ENCODE measurements at regions not wholly inside any gene's neighbourhood (a gene's known extent, or its start where the extent isn't known, plus 50 kb on each side); places are given as distances from the start of the nearest gene placed in this dataset.

DNA sequence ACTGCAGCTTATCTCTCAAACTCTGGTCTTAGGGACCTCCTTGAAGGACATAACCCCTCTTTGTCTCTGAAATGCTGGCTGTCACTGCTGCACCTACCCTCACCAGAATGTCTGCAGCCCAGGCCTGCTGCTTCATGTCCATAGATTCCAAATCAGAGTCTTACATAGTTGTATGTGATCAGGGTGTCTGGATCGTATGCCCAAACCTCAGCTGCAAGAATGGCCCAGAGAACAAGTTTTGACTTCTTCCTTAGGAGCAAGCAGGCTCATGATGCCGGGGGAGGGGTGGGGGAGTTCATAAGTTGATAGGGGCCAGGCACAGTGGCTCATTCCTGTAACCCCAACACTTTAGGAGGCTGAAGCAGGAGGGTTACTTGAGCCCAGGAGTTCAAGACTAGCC, 55.8 kb upstream of the RMDN2 start:
- TF ChIP-seq, protein P1, sequence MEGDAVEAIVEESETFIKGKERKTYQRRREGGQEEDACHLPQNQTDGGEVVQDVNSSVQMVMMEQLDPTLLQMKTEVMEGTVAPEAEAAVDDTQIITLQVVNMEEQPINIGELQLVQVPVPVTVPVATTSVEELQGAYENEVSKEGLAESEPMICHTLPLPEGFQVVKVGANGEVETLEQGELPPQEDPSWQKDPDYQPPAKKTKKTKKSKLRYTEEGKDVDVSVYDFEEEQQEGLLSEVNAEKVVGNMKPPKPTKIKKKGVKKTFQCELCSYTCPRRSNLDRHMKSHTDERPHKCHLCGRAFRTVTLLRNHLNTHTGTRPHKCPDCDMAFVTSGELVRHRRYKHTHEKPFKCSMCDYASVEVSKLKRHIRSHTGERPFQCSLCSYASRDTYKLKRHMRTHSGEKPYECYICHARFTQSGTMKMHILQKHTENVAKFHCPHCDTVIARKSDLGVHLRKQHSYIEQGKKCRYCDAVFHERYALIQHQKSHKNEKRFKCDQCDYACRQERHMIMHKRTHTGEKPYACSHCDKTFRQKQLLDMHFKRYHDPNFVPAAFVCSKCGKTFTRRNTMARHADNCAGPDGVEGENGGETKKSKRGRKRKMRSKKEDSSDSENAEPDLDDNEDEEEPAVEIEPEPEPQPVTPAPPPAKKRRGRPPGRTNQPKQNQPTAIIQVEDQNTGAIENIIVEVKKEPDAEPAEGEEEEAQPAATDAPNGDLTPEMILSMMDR (IDR thresholded peaks at IDR 0.05) = no peak
- Histone ChIP-seq H3K4me1 (peaks cover 0 to 8% of the 10 kb centered on the region in 2 donors), H3K27ac (no peak overlapping the region), H3K9me3 (no peaks in the 10 kb centered on the region), H3K36me3 (no peaks in the 10 kb centered on the region), H3K4me3 (no peak overlapping the region), H3K27me3 (no peaks in the 10 kb centered on the region)
- intact Hi-C loops (cut with DNase I) = no loop called here
- no peak for DNase-seq (ENCODE audit: low spot score in 2 of 2)

DNA sequence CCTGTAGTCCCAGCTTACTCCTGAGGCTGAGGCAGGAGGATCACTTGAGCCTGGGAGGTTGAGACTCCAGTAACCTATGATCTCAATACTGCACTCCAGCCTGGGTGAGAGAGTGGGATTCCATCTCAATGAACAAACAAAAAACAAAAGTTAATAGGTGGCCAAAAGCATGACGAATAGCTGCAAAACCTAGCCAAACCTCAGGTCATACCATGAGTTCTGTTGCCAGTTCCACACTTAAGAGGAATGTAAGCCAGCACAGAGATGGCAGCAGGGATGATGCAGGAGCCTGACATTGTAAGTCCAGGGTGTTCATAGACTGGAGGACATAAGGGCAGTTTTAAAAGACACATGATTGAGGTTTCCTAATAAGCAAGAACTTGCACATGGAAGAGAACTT, 55.3 kb upstream of the RMDN2 start:
- no peak for DNase-seq (ENCODE audit: low spot score in 2 of 2)
- no peaks in the 10 kb centered on the region for H3K9me3 ChIP-seq
- TF ChIP-seq, protein P1 (IDR thresholded peaks at IDR 0.05) = no peak
- H3K4me1 ChIP-seq = peaks cover 0 to 8% of the 10 kb centered on the region in 2 donors
- H3K27ac ChIP-seq = no peak overlapping the region
- no peaks in the 10 kb centered on the region for H3K27me3 ChIP-seq
- H3K36me3 ChIP-seq = no peaks in the 10 kb centered on the region
- no peak overlapping the region for H3K4me3 ChIP-seq
- intact Hi-C loops (cut with DNase I) = no loop called here

DNA sequence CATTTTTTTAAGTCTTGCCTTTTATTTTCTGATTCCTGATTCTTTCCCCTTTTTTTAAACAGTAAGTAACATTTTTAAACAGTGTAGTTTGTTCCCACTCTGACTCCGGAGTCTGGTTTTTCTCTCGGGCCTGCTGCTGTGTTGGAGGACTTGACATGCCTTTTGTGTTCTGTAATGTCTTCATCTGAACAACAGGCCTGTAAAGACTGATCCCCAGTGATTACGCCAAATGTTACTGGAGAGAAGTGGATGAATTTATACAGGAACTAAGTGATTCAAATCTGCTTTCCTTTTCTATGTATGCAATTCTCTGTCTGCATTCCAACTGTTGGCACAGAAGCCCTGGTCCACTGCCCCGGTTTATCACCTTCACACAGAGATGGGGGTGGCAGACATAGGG, 54.3 kb upstream of the RMDN2 start:
- DNase-seq (ENCODE audit: low spot score in 2 of 2) = no peak
- H3K4me3 ChIP-seq = no peak overlapping the region
- no peaks in the 10 kb centered on the region for H3K36me3 ChIP-seq
- no peaks in the 10 kb centered on the region for H3K9me3 ChIP-seq
- H3K27me3 ChIP-seq = no peaks in the 10 kb centered on the region
- peaks cover 0 to 8% of the 10 kb centered on the region in 2 donors for H3K4me1 ChIP-seq
- intact Hi-C loops (cut with DNase I) = no loop called here
- TF ChIP-seq, protein P1 (IDR thresholded peaks at IDR 0.05) = no peak
- H3K27ac ChIP-seq = peak overlapping the region in 1 of 2 donors; percentile 49

DNA sequence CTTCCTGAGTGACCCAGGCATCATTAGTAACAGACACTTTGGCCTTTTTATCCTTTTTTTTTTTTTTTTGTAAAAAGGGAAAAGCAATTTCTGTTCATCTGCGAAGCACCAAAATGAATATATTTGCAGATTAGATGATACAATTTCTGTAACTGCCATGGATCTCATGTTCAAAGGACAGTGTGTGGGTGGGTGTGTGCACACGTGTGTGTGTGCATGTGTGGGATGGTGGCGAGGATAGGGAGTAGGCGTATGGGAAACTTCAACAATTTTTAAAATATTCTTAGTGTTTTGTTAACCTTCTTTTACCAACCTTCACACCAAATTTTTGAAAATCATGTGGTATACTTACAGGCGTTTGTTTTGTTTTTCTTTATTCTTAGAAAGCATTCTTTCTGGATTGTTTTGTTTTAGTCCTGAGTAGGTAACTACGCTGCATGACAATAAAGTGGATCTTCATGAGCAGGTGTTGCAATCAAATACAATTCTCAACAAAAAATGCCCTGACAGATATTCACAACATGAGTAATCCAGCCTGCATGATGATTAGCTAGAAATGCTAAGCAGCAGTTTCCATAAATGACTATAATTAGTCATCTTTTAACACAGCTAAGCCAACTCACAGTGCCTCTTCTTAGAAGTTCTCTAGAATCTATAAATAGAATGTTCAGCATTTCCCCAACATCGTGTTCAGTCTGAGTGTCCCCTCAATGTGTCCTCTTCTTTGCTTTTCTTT, 53.5 kb upstream of the RMDN2 start:
- Histone ChIP-seq H3K27ac (peak overlapping the region in 1 of 2 donors; percentile 39), H3K4me1 (peaks cover 0 to 8% of the 10 kb centered on the region in 2 donors), H3K4me3 (no peak overlapping the region), H3K36me3 (no peaks in the 10 kb centered on the region), H3K9me3 (no peaks in the 10 kb centered on the region), H3K27me3 (no peaks in the 10 kb centered on the region)
- DNase-seq (ENCODE audit: low spot score in 2 of 2) = no peak
- TF ChIP-seq, protein P1 (IDR thresholded peaks at IDR 0.05) = no peak
- intact Hi-C loops (cut with DNase I) = no loop called here

DNA sequence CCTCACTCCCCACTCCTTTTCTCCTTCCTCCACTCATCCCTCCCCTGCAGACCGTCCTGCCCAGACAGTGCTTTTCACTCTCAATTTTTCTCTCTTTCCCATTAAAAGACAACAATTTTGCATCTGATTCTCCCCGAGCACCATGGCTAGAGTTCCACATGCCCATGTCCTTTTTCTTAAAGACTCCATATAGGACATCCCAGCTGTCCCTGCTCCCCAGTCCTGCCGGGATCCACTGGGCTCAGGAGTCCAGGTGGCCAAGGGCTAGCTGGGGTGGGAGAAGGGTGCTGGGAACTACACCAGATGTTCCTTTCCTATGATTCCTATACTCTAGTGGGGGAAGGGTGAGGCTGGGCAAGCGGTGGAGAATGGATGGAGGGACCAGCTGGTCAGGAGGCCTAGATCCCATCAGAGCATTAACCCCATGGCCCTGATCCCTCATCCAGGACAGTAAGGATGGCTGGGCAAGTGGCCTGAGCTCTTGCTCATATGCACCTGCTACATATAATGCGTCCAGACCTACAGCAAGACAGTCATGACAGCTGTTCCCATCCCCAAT, 52.8 kb upstream of the RMDN2 start:
- no peaks in the 10 kb centered on the region for H3K36me3 ChIP-seq
- no peak for DNase-seq (ENCODE audit: low spot score in 2 of 2)
- H3K4me1 ChIP-seq = peaks cover 0 to 8% of the 10 kb centered on the region in 2 donors
- TF ChIP-seq, protein P1 (IDR thresholded peaks at IDR 0.05) = no peak
- H3K27me3 ChIP-seq = no peaks in the 10 kb centered on the region
- peak overlapping the region in 1 of 2 donors; percentile 39 for H3K27ac ChIP-seq
- intact Hi-C loops (cut with DNase I) = no loop called here
- no peak overlapping the region for H3K4me3 ChIP-seq
- H3K9me3 ChIP-seq = no peaks in the 10 kb centered on the region
